Activated CD4-positive, alpha-beta T cell treated with anti-CD3 and anti-CD28 coated beads, Interleukin-2, Interleukin-4, amounts not matched to agents 100 ng/mL and 50 ng/mL, durations not matched to agents 16 hours and 8 hours (primary cell): ENCODE measurements at regions not wholly inside any gene's neighbourhood (a gene's known extent, or its start where the extent isn't known, plus 50 kb on each side); places are given as distances from the start of the nearest gene placed in this dataset.
"Not testable (repeated sequence)": the region's sequence is repeated elsewhere in the genome, so short reads cannot be mapped to it uniquely, and the experiment has no call there.

Experiments used
- DNase-seq: peaks from one replicate; pipeline ENCODE4 v3.0.0-alpha.2; 2020; ENCODE audit warnings: low spot score

- no peak for DNase-seq
Observed at GRCh38 chr2:44086629-44087028, 82.0 kb upstream of the PPM1B start.

- peak; percentile 87 for DNase-seq
Observed at GRCh38 chr2:44087036-44087713, 81.5 kb upstream of the PPM1B start.

GRCh38 chr2:44087714-44088092 is 81.0 kb upstream of the PPM1B start:
- no peak for DNase-seq

GRCh38 chr2:44092519-44092918 is 76.2 kb upstream of the PPM1B start:
- DNase-seq: not testable (repeated sequence)

- DNase-seq: no peak
Observed at GRCh38 chr2:44093970-44094369, 74.7 kb upstream of the PPM1B start.

- DNase-seq: no peak
Observed at GRCh38 chr2:44097322-44097907, 71.3 kb upstream of the PPM1B start.

- no peak for DNase-seq
Observed at GRCh38 chr2:44098050-44098449, 70.6 kb upstream of the PPM1B start.

- DNase-seq: no peak
Observed at GRCh38 chr2:44098891-44099290, 69.8 kb upstream of the PPM1B start.

- no peak for DNase-seq
Observed at GRCh38 chr2:44100351-44100750, 68.3 kb upstream of the PPM1B start.

- DNase-seq: no peak
Observed at GRCh38 chr2:44101246-44101645, 67.4 kb upstream of the PPM1B start.

GRCh38 chr2:44102790-44103562 is 65.7 kb upstream of the PPM1B start:
- peak; percentile 59 for DNase-seq

GRCh38 chr2:44103639-44104038 is 65.0 kb upstream of the PPM1B start:
- no peak for DNase-seq

GRCh38 chr2:44104855-44105271 is 63.8 kb upstream of the PPM1B start:
- no peak for DNase-seq

- DNase-seq: not testable (repeated sequence)
Observed at GRCh38 chr2:44106509-44106908, 62.2 kb upstream of the PPM1B start.

- no peak for DNase-seq
Observed at GRCh38 chr2:44107086-44107740, 61.5 kb upstream of the PPM1B start.

- DNase-seq: no peak
Observed at GRCh38 chr2:44107974-44108373, 60.7 kb upstream of the PPM1B start.

GRCh38 chr2:44109166-44109565 is 59.5 kb upstream of the PPM1B start:
- no peak for DNase-seq

GRCh38 chr2:44110444-44110843 is 58.2 kb upstream of the PPM1B start:
- no peak for DNase-seq

GRCh38 chr2:44112096-44112495 is 56.6 kb upstream of the PPM1B start:
- DNase-seq: no peak

- DNase-seq: no peak
Observed at GRCh38 chr2:44116319-44116718, 52.4 kb upstream of the PPM1B start.

- peak; percentile 61 for DNase-seq
Observed at GRCh38 chr2:44118257-44118656, 50.4 kb upstream of the PPM1B start.
